GM12878 (cell line): ENCODE measurements at regions not wholly inside any gene's neighbourhood (a gene's known extent, or its start where the extent isn't known, plus 50 kb on each side); places are given as distances from the start of the nearest gene placed in this dataset.

Experiments used
- ATAC-seq: fragments of 200-7000 bp; cut with Tn5 transposase; 3 replicates; pipeline ENCODE4 v1.9.1; 2020; ENCODE audit warnings: mild to moderate bottlenecking, moderate library complexity
- BruUV-seq: library from RNA; stranded (reverse); fragments of 400-500 nt; replicated peaks from 2 replicates; lab custom pipeline; 2021; lab: Mats Ljungman, UMichigan
- CTCF ChIA-PET: fragments of 300-600 bp; sonication (Branson Sonifier 250); formaldehyde crosslinking; extraction: SDS; loops from one replicate; lab custom pipeline; 2021; ENCODE audit warnings: inconsistent platforms; lab: Yijun Ruan, JAX
- POLR2A ChIA-PET: fragments of 350-600 bp; formaldehyde crosslinking; extraction: SDS; loops from one replicate; lab custom pipeline; 2021; ENCODE audit warnings: inconsistent platforms; lab: Charles Lee
- RAD21 ChIA-PET: fragments of 300-600 bp; sonication (Branson Sonifier 250); formaldehyde crosslinking; loops from one replicate; lab custom pipeline; 2023; ENCODE audit warnings: antibody characterized with exemption; ENCODE audit not compliant: unreplicated experiment; lab: Charles Lee
- SMC1A ChIA-PET: fragments of 300-600 bp; sonication (Branson Sonifier 250); formaldehyde crosslinking; loops from one replicate; lab custom pipeline; 2023; ENCODE audit not compliant: unreplicated experiment, uncharacterized antibody; lab: Charles Lee
- DNase-seq: peaks from one replicate; pipeline ENCODE4 v3.0.0-alpha.2; 2011; ENCODE audit warnings: low read depth, low spot score
- FAIRE-seq: peaks from 3 replicates; lab custom pipeline; 2011; peaks lifted over from hg19 to GRCh38; lab: Jason Lieb, UNC
- H2AFZ ChIP-seq: 2 replicates; pipeline ENCODE4 v1.6.0; 2011; ENCODE audit warnings: low read depth, low read length, control low read depth; ENCODE audit not compliant: control insufficient read depth
- H3K27ac ChIP-seq: 2 replicates; pipeline ENCODE4 v1.5.1; 2011; ENCODE audit warnings: control low read depth; ENCODE audit not compliant: control insufficient read depth, insufficient read depth
- H3K27me3 ChIP-seq, 2 experiments: replicated peaks in 1 of 2; 2 replicates each; pipeline versions ENCODE4 v1.6.0 to v1.6.1; 2011; ENCODE audit warnings: low read length in 1 of 2; ENCODE audit not compliant: control insufficient read depth in 2 of 2, insufficient read depth in 2 of 2
- H3K36me3 ChIP-seq, 2 experiments: 2 replicates each; pipeline ENCODE4 v1.5.1; 2011; ENCODE audit warnings: low read length in 1 of 2; ENCODE audit not compliant: control insufficient read depth in 2 of 2, insufficient read depth in 2 of 2
- H3K4me1 ChIP-seq: 2 replicates; pipeline ENCODE4 v1.6.1; 2011; ENCODE audit warnings: mild to moderate bottlenecking, low read length, moderate library complexity, mixed read lengths; ENCODE audit not compliant: control insufficient read depth, insufficient read depth
- H3K4me2 ChIP-seq: 2 replicates; pipeline ENCODE4 v1.6.0; 2011; ENCODE audit warnings: control low read depth; ENCODE audit not compliant: control insufficient read depth, insufficient read depth
- H3K4me3 ChIP-seq: fragments of 200-600 bp; sonication (generic); 2 replicates; pipeline ENCODE4 v1.5.1; 2016
- H3K79me2 ChIP-seq: 2 replicates; pipeline ENCODE4 v1.6.0; 2011; ENCODE audit warnings: low read length; ENCODE audit not compliant: control insufficient read depth, insufficient read depth
- H3K9ac ChIP-seq: 2 replicates; pipeline ENCODE4 v1.8.0; 2011; ENCODE audit warnings: low read length, control low read depth, mixed read lengths; ENCODE audit not compliant: control insufficient read depth, insufficient read depth
- H3K9me3 ChIP-seq: replicated peaks from 3 replicates; pipeline ENCODE4 v1.5.1; 2011; ENCODE audit warnings: mild to moderate bottlenecking, low read length; ENCODE audit not compliant: control insufficient read depth, insufficient read depth
- H4K20me1 ChIP-seq: 2 replicates; pipeline ENCODE4 v1.6.0; 2011; ENCODE audit not compliant: control insufficient read depth, insufficient read depth
- CREB1 ChIP-seq: IDR thresholded peaks from 2 replicates; pipeline ENCODE4 v1.6.1; 2012; ENCODE audit warnings: low read depth, mild to moderate bottlenecking, inconsistent platforms
- CREM ChIP-seq: IDR thresholded peaks from 2 replicates; pipeline ENCODE4 v1.6.1; 2014; ENCODE audit warnings: antibody characterized with exemption, low read depth
- WGBS: methylation state at CpG from one replicate; pipeline ENCODE4 v1.1.6; 2016; ENCODE audit warnings: low lambda C conversion rate; ENCODE audit not compliant: insufficient replicate concordance, insufficient coverage; ENCODE audit errors: missing lambda C conversion rate; 5-methylcytosine and 5-hydroxymethylcytosine counted together
- in situ Hi-C: fragments of 300-500 bp; cut with MboI; formaldehyde crosslinking; loops from 9 replicates; pipeline ENCODE4 v1.14.3; 2018; ENCODE audit warnings: mixed read lengths
- intact Hi-C: fragments of 100-400 bp; cut with micrococcal nuclease; formaldehyde crosslinking; loops from one replicate; pipeline ENCODE4 v1.14.2; 2022; ENCODE audit not compliant: unreplicated experiment
- TF ChIP-seq, protein P1 (sequence below): IDR thresholded peaks from 2 replicates; pipeline ENCODE4 v1.6.1; 2012; ENCODE audit warnings: low read depth, low read length, improper control_type of control experiment

DNA sequence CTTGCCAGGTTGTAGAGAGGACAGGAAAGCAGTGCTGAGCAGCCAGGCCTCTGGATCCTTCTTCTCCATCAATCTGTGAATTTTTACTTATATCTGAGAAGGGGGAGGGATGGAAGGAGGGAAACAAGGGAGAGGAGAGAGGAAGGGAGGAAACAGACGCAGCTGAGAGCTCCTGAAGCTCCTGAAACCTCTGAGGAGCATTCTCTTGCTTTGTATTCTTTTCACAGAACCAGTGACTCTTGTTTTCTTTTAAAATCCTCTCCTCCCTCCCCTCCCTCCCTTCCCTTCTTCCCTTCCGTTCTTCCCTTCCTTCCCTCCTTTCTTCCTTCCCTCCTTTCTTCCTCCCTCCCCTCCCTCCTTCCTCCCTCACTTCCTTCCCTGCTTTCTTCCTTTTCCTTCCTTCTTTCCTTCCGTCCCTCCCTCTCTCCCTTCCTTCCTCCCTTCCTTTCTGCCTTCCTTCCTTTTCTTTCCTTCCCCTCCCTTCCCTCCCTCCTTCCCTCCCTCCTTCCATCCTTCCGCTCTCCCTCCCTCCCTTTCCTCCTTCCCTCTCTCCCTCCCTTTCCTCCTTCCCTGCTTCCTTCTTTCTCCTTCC lies 60.0 kb upstream of the RBFOX1 start:
- ChIA-PET CTCF (no interaction called here), SMC1A (no interaction called here), POLR2A (no interaction called here)
- no peak overlapping the region for H3K4me3 ChIP-seq
- H2AFZ ChIP-seq, result no peak overlapping the region
- intact Hi-C loops, result no loop called here
- BruUV-seq, result no TSS peak
- H3K4me2 ChIP-seq, result no peak overlapping the region
- FAIRE-seq (no peak), DNase-seq (no peak)
- H3K79me2 ChIP-seq, result no peaks in the 10 kb centered on the region
- no peaks in the 10 kb centered on the region for H3K4me1 ChIP-seq
- H3K27ac ChIP-seq, result no peak overlapping the region
- no peaks in the 10 kb centered on the region for H3K36me3 ChIP-seq
- no peaks in the 10 kb centered on the region for H3K9me3 ChIP-seq
- H4K20me1 ChIP-seq, result no peaks in the 10 kb centered on the region
- no peak for TF ChIP-seq CREM
- TF ChIP-seq, all 136 proteins: peak for 0
- no peak for ATAC-seq
- Histone ChIP-seq H3K27me3 (no peaks in the 10 kb centered on the region), H3K9ac (no peak overlapping the region)
- RAD21 ChIA-PET, result no interaction called here
- in situ Hi-C loops, result no loop called here
- WGBS, result 7% methylated on average over 4 of the region's 4 CpGs

DNA sequence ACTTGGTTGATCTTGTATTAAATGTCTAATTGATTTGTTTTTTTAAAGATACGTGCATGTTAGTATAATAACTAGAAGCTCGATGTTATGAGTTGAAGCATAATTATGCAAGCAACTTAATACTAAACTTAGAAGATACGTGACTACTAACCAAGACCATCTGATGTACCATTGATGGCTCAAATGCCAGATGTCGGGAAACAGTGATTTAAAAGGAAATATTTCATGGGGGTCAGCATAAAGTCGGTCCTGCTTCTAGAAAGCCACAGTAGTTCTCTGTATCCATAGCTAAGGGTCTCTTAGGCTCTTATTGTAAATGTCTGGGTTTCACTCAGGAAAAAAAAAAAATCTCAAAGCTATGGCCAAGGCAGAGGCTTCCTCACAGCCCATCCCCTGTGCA lies 61.2 kb upstream of the RBFOX1 start:
- BruUV-seq, result no TSS peak
- no peaks in the 10 kb centered on the region for H3K79me2 ChIP-seq
- CTCF ChIA-PET, result no interaction called here
- RAD21 ChIA-PET, result no interaction called here
- H3K27me3 ChIP-seq, result no peaks in the 10 kb centered on the region
- in situ Hi-C loops, result no loop called here
- no peak overlapping the region for H3K4me2 ChIP-seq
- H2AFZ ChIP-seq, result no peak overlapping the region
- no peak overlapping the region for H3K27ac ChIP-seq
- SMC1A ChIA-PET, result no interaction called here
- H3K9ac ChIP-seq, result no peak overlapping the region
- no peaks in the 10 kb centered on the region for H3K9me3 ChIP-seq
- intact Hi-C loops, result no loop called here
- H3K4me3 ChIP-seq, result no peak overlapping the region
- no peak for ATAC-seq
- DNase-seq, result no peak
- no peaks in the 10 kb centered on the region for H4K20me1 ChIP-seq
- whole genome bisulfite sequencing, result 27% methylated on average over 5 of the region's 5 CpGs
- no peaks in the 10 kb centered on the region for H3K36me3 ChIP-seq
- POLR2A ChIA-PET, result no interaction called here
- TF ChIP-seq, protein P1, sequence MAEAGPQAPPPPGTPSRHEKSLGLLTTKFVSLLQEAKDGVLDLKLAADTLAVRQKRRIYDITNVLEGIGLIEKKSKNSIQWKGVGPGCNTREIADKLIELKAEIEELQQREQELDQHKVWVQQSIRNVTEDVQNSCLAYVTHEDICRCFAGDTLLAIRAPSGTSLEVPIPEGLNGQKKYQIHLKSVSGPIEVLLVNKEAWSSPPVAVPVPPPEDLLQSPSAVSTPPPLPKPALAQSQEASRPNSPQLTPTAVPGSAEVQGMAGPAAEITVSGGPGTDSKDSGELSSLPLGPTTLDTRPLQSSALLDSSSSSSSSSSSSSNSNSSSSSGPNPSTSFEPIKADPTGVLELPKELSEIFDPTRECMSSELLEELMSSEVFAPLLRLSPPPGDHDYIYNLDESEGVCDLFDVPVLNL, result no peak
- TF ChIP-seq CREB1, result no peak
- no peak for FAIRE-seq
- no peaks in the 10 kb centered on the region for H3K4me1 ChIP-seq
